Vagina (tissue), 2 donors: ENCODE measurements at regions not wholly inside any gene's neighbourhood (a gene's known extent, or its start where the extent isn't known, plus 50 kb on each side); places are given as distances from the start of the nearest gene placed in this dataset.

Experiments used
- POLR2A ChIP-seq, 2 donors: fragments of 450-650 bp; IDR thresholded peaks; one replicate each; pipeline ENCODE4 v1.6.1; 2017; ENCODE audit warnings: antibody characterized with exemption in 2 of 2, mild to moderate bottlenecking in 2 of 2, moderate library complexity in 2 of 2
- TF ChIP-seq, protein P1 (sequence below), 3 experiments: fragments of 450-650 bp in 2 of 3; fragments of 200-600 bp in 1 of 3; sonication (generic) in 1 of 3; IDR thresholded peaks; one replicate each; pipeline ENCODE4 v1.5.1; 2017 to 2019; ENCODE audit warnings: antibody characterized with exemption in 3 of 3, mild to moderate bottlenecking in 2 of 3, moderate library complexity in 2 of 3

DNA sequence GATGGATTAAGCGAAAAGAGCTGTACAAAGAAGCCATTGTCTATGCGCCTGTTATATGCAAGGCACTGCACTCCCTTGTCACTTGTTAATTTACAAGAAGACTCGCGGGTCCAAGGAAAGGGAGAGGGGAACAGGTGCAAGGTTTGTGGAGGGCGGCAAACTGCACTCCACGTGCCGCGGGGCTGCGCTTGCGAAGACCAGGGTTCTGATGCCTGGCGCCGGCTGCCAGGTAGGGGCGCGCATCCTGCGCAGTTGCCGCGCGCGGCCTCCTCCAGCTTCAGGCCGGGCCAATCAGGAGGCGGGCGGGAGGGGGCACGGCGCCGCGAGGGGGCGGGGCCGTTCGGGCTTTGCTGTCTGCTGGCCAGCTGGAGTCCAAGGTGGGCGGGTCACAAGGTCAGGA lies 140.6 kb upstream of the PALS2 start:
- TF ChIP-seq, protein P1, sequence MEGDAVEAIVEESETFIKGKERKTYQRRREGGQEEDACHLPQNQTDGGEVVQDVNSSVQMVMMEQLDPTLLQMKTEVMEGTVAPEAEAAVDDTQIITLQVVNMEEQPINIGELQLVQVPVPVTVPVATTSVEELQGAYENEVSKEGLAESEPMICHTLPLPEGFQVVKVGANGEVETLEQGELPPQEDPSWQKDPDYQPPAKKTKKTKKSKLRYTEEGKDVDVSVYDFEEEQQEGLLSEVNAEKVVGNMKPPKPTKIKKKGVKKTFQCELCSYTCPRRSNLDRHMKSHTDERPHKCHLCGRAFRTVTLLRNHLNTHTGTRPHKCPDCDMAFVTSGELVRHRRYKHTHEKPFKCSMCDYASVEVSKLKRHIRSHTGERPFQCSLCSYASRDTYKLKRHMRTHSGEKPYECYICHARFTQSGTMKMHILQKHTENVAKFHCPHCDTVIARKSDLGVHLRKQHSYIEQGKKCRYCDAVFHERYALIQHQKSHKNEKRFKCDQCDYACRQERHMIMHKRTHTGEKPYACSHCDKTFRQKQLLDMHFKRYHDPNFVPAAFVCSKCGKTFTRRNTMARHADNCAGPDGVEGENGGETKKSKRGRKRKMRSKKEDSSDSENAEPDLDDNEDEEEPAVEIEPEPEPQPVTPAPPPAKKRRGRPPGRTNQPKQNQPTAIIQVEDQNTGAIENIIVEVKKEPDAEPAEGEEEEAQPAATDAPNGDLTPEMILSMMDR (IDR thresholded peaks at IDR 0.05), result no peak
- TF ChIP-seq POLR2A (IDR thresholded peaks at IDR 0.05), result no peak
